ENCODE measurements at regions not wholly inside any gene's neighbourhood (a gene's known extent, or its start where the extent isn't known, plus 50 kb on each side); places are given as distances from the start of the nearest gene placed in this dataset.

GRCh38 chr6:14320332-14320731 lies 202.8 kb downstream of the CD83 start:
- H3K4me2 ChIP-seq (ENCODE audit: low read length): no peak overlapping the region
- no peak overlapping the region for H3K9ac ChIP-seq (ENCODE audit: low read length)
- no peaks in the 10 kb centered on the region for H3K79me2 ChIP-seq (replicated peaks; ENCODE audit: insufficient read depth, low read length)
- TF ChIP-seq EP300 (conservative IDR thresholded peaks at IDR 0.05; ENCODE audit: poor library complexity, severe bottlenecking) (no peak), POLR2AphosphoS5 (IDR thresholded peaks at IDR 0.05) (no peak), RAD21 (conservative IDR thresholded peaks at IDR 0.05) (no peak), EZH2 (IDR thresholded peaks at IDR 0.05; ENCODE audit: borderline replicate concordance, insufficient read depth, low read length, poor library complexity, severe bottlenecking) (no peak), TAF1 (IDR thresholded peaks at IDR 0.05; ENCODE audit: low read depth) (no peak), MXI1 (conservative IDR thresholded peaks at IDR 0.05; ENCODE audit: poor library complexity, severe bottlenecking) (no peak), SMC3 (conservative IDR thresholded peaks at IDR 0.05; ENCODE audit: poor library complexity) (no peak), REST (IDR thresholded peaks at IDR 0.05; ENCODE audit: borderline replicate concordance) (no peak), CTCF (IDR thresholded peaks at IDR 0.05; ENCODE audit: poor library complexity, severe bottlenecking) (no peak)
- H4K20me1 ChIP-seq (ENCODE audit: insufficient read depth): no peaks in the 10 kb centered on the region
- no peaks in the 10 kb centered on the region for H3K36me3 ChIP-seq (ENCODE audit: insufficient read depth, low read length)
- no peak overlapping the region for H3K27ac ChIP-seq (ENCODE audit: low read length)
- no peak overlapping the region for H2AFZ ChIP-seq (ENCODE audit: low read depth, low read length)
- no peaks in the 10 kb centered on the region for H3K9me2 ChIP-seq (ENCODE audit: insufficient read depth, low read length)
- no peaks in the 10 kb centered on the region for H3K9me3 ChIP-seq (ENCODE audit: low read length)
- no peak overlapping the region for H3K4me3 ChIP-seq (ENCODE audit: low read length)
- H3F3A ChIP-seq (ENCODE audit: insufficient read depth, low read length, poor library complexity, severe bottlenecking): no peaks in the 10 kb centered on the region
- no peaks in the 10 kb centered on the region for H3K27me3 ChIP-seq (ENCODE audit: insufficient read depth, low read depth, low read length)

DNA sequence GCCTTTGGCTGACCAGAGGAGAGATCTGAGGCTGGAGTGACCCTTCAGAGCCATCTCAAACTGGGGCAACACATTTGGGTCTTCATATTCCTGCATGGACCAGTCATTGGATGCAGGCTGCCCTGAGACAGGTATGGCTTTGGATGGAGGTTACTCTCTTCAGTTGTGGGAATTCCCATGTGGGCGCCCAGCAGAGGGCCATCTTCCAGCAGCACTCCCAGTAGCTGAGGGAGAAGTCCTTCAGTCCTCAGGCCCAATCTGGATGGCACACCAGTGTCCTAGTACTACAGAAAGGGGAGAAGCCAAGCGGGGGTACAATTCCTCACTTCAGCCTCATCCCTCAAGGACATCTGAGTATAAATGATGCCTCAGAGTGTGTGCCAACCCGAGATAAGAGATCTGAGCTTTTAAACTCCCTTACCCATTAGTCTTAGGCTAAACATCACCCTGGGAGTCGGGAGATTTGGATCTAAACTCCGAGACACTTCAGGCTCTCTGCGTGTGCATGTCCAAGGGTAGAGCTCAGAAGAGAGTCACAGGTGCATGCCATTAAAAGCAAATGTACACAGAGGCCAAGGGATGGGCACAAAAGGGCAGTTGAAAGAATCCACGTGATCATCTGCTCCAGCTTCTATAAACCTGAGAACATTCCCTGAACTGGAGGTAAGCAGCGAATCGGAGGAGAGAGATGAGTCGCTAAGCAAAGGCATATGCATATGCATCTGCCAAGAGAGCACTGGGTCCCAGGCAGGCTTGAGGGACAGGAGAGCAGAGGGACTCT lies 204.6 kb downstream of the CD83 start:
- H3K79me2 ChIP-seq (replicated peaks; ENCODE audit: insufficient read depth, low read length): no peaks in the 10 kb centered on the region
- H3K9ac ChIP-seq (ENCODE audit: low read length): no peak overlapping the region
- no peak overlapping the region for H3K27ac ChIP-seq (ENCODE audit: low read length)
- no peaks in the 10 kb centered on the region for H4K20me1 ChIP-seq (ENCODE audit: insufficient read depth)
- H3K36me3 ChIP-seq (ENCODE audit: insufficient read depth, low read length): no peaks in the 10 kb centered on the region
- no peak overlapping the region for H3K4me2 ChIP-seq (ENCODE audit: low read length)
- no peaks in the 10 kb centered on the region for H3K27me3 ChIP-seq (ENCODE audit: insufficient read depth, low read depth, low read length)
- no peak for TF ChIP-seq EP300 (conservative IDR thresholded peaks at IDR 0.05; ENCODE audit: poor library complexity, severe bottlenecking)
- no peak for TF ChIP-seq MXI1 (conservative IDR thresholded peaks at IDR 0.05; ENCODE audit: poor library complexity, severe bottlenecking)
- no peak for TF ChIP-seq REST (IDR thresholded peaks at IDR 0.05; ENCODE audit: borderline replicate concordance)
- TF ChIP-seq POLR2AphosphoS5 (IDR thresholded peaks at IDR 0.05): no peak
- no peak for TF ChIP-seq SMC3 (conservative IDR thresholded peaks at IDR 0.05; ENCODE audit: poor library complexity)
- TF ChIP-seq TAF1 (IDR thresholded peaks at IDR 0.05; ENCODE audit: low read depth): no peak
- no peak for TF ChIP-seq CTCF (IDR thresholded peaks at IDR 0.05; ENCODE audit: poor library complexity, severe bottlenecking)
- no peak for TF ChIP-seq EZH2 (IDR thresholded peaks at IDR 0.05; ENCODE audit: borderline replicate concordance, insufficient read depth, low read length, poor library complexity, severe bottlenecking)
- TF ChIP-seq RAD21 (conservative IDR thresholded peaks at IDR 0.05): no peak
- no peaks in the 10 kb centered on the region for H3K9me2 ChIP-seq (ENCODE audit: insufficient read depth, low read length)
- no peaks in the 10 kb centered on the region for H3F3A ChIP-seq (ENCODE audit: insufficient read depth, low read length, poor library complexity, severe bottlenecking)
- no peaks in the 10 kb centered on the region for H3K9me3 ChIP-seq (ENCODE audit: low read length)
- H3K4me3 ChIP-seq (ENCODE audit: low read length): no peak overlapping the region
- no peak overlapping the region for H2AFZ ChIP-seq (ENCODE audit: low read depth, low read length)
